ENCODE measurements at regions not wholly inside any gene's neighbourhood (a gene's known extent, or its start where the extent isn't known, plus 50 kb on each side); places are given as distances from the start of the nearest gene placed in this dataset.
A peak's percentile ranks its signal among the peaks of the same experiment; 100 is the strongest.

- Histone ChIP-seq H3K9me3 (no peaks in the 10 kb centered on the region), H3K27ac (peak overlapping the region in 1 of 2 experiments; percentile 68; a peak in 1 of 6 replicates), H3K4me1 (peaks cover 35% of the 10 kb centered on the region), H3K4me2 (no peak overlapping the region), H3K4me3 (no peak overlapping the region)
- ATAC-seq: no peak
- 91% methylated on average over 3 of the region's 3 CpGs for WGBS (ENCODE audit: missing lambda C conversion rate)
- CTCF ChIA-PET: no interaction called here
- no peak for DNase-seq (ENCODE audit: low read depth in 1 of 2, low spot score in 1 of 2)
- FAIRE-seq: no peak
- TF ChIP-seq GATA3 (IDR thresholded peaks at IDR 0.05; ENCODE audit: borderline replicate concordance): no peak
- POLR2A ChIA-PET: no interaction called here
Measured at GRCh38 chr12:88923631-88924030, 343.4 kb upstream of the KITLG start.

GRCh38 chr12:88922816-88923215 lies 342.5 kb upstream of the KITLG start:
- peaks cover 35% of the 10 kb centered on the region for H3K4me1 ChIP-seq
- no peak for ATAC-seq
- no peak overlapping the region; the same call in 2 of the 3 replicates for H3K4me2 ChIP-seq
- H3K9me3 ChIP-seq: no peaks in the 10 kb centered on the region
- TF ChIP-seq HES2 (IDR thresholded peaks at IDR 0.05) (no peak), CHD2 (IDR thresholded peaks at IDR 0.05; ENCODE audit: low read length, partially characterized antibody) (no peak), BCL3 (IDR thresholded peaks at IDR 0.05) (no peak), CBX2 (IDR thresholded peaks at IDR 0.05; ENCODE audit: borderline replicate concordance, low read depth) (no peak), NPAS2 (CRISPR knock-in tag; IDR thresholded peaks at IDR 0.05; ENCODE audit: borderline replicate concordance) (no peak), POLR2AphosphoS2 (conservative IDR thresholded peaks at IDR 0.05; ENCODE audit: low read length) (no peak)
- POLR2A ChIA-PET: no interaction called here
- no peak overlapping the region for H3K27ac ChIP-seq
- no peak overlapping the region for H3K4me3 ChIP-seq
- no peak for DNase-seq (ENCODE audit: low read depth in 1 of 2, low spot score in 1 of 2)
- FAIRE-seq: peak; percentile 74
- CTCF ChIA-PET: no interaction called here
- WGBS (ENCODE audit: missing lambda C conversion rate): 0% methylated on average over 1 of the region's 1 CpG

- ChIA-PET POLR2A (no interaction called here), CTCF (no interaction called here)
- H3K27ac ChIP-seq: no peak overlapping the region
- no peak for TF ChIP-seq HOXB13 (CRISPR knock-in tag; IDR thresholded peaks at IDR 0.05; ENCODE audit: low read depth)
- TF ChIP-seq ATOH8 (CRISPR knock-in tag; IDR thresholded peaks at IDR 0.05; ENCODE audit: low read depth): no peak
- no peak for TF ChIP-seq GATA3 (IDR thresholded peaks at IDR 0.05; ENCODE audit: borderline replicate concordance)
- TF ChIP-seq BHLHE40 (IDR thresholded peaks at IDR 0.05; ENCODE audit: low read depth, low read length): no peak
- no peak for TF ChIP-seq PBX3 (IDR thresholded peaks at IDR 0.05)
- no peak for TF ChIP-seq JUN (IDR thresholded peaks at IDR 0.05)
- no peak for TF ChIP-seq MAX (IDR thresholded peaks at IDR 0.05)
- TF ChIP-seq ZNF302 (CRISPR knock-in tag; IDR thresholded peaks at IDR 0.05): no peak
- no peak for TF ChIP-seq RCOR1 (IDR thresholded peaks at IDR 0.05; ENCODE audit: low read depth, low read length)
- no peak for TF ChIP-seq EHF (CRISPR knock-in tag; IDR thresholded peaks at IDR 0.05)
- no peak for TF ChIP-seq MAFK (IDR thresholded peaks at IDR 0.05; ENCODE audit: partially characterized antibody)
- TF ChIP-seq MYC (IDR thresholded peaks at IDR 0.05; ENCODE audit: borderline replicate concordance, low read length): no peak
- no peak for TF ChIP-seq HMGXB4 (CRISPR knock-in tag; IDR thresholded peaks at IDR 0.05; ENCODE audit: borderline replicate concordance)
- no peak overlapping the region for H3K4me3 ChIP-seq
- ATAC-seq: no peak
- WGBS (ENCODE audit: missing lambda C conversion rate): 84% methylated on average over 3 of the region's 3 CpGs
- no peak overlapping the region for H3K4me2 ChIP-seq
- no peak for DNase-seq (ENCODE audit: low read depth in 1 of 2, low spot score in 1 of 2)
- H3K4me1 ChIP-seq: peaks cover 35% of the 10 kb centered on the region
- no peak for FAIRE-seq
- H3K9me3 ChIP-seq: no peaks in the 10 kb centered on the region
Measured at GRCh38 chr12:88921890-88922532, 341.7 kb upstream of the KITLG start.
